IPS-NIHi11 (cell line): ENCODE measurements at regions not wholly inside any gene's neighbourhood (a gene's known extent, or its start where the extent isn't known, plus 50 kb on each side); places are given as distances from the start of the nearest gene placed in this dataset.
"Not testable (repeated sequence)": the region's sequence is repeated elsewhere in the genome, so short reads cannot be mapped to it uniquely, and the experiment has no call there.

Experiments
- DNase-seq: peaks from one replicate; pipeline ENCODE4 v3.0.0; 2012; ENCODE audit warnings: mixed read lengths, low spot score

- DNase-seq: no peak
These were observed 992.0 kb downstream of the DCDC2C start for GRCh38 chr2:4695281-4695861.

- DNase-seq: peak; percentile 13
These were observed 977.1 kb upstream of the SOX11 start for GRCh38 chr2:4715065-4715464.

GRCh38 chr2:4718777-4719176 is 973.4 kb upstream of the SOX11 start:
- no peak for DNase-seq

- DNase-seq: no peak
These were observed 966.6 kb upstream of the SOX11 start for GRCh38 chr2:4725618-4726017.

GRCh38 chr2:4732560-4732959 is 959.6 kb upstream of the SOX11 start:
- DNase-seq: no peak

- no peak for DNase-seq
These were observed 946.9 kb upstream of the SOX11 start for GRCh38 chr2:4745056-4745991.

GRCh38 chr2:4753721-4754120 is 938.5 kb upstream of the SOX11 start:
- no peak for DNase-seq

- peak; percentile 39 for DNase-seq
These were observed 929.2 kb upstream of the SOX11 start for GRCh38 chr2:4762951-4763376.

- no peak for DNase-seq
These were observed 926.2 kb upstream of the SOX11 start for GRCh38 chr2:4765787-4766530.

- no peak for DNase-seq
These were observed 916.5 kb upstream of the SOX11 start for GRCh38 chr2:4775668-4776067.

- no peak for DNase-seq
These were observed 911.5 kb upstream of the SOX11 start for GRCh38 chr2:4780679-4781078.

- no peak for DNase-seq
These were observed 909.5 kb upstream of the SOX11 start for GRCh38 chr2:4782647-4783046.

- no peak for DNase-seq
These were observed 900.7 kb upstream of the SOX11 start for GRCh38 chr2:4791488-4791887.

- DNase-seq: no peak
These were observed 900.1 kb upstream of the SOX11 start for GRCh38 chr2:4792126-4792525.

- DNase-seq: no peak
These were observed 888.8 kb upstream of the SOX11 start for GRCh38 chr2:4803396-4803795.

GRCh38 chr2:4814137-4814536 is 878.0 kb upstream of the SOX11 start:
- DNase-seq: not testable (repeated sequence)

- no peak for DNase-seq
These were observed 864.3 kb upstream of the SOX11 start for GRCh38 chr2:4827836-4828235.

- DNase-seq: no peak
These were observed 863.4 kb upstream of the SOX11 start for GRCh38 chr2:4828682-4829374.

GRCh38 chr2:4831751-4832150 is 860.4 kb upstream of the SOX11 start:
- DNase-seq: no peak

GRCh38 chr2:4832642-4833041 is 859.5 kb upstream of the SOX11 start:
- no peak for DNase-seq

- DNase-seq: no peak
These were observed 853.6 kb upstream of the SOX11 start for GRCh38 chr2:4838626-4839025.

GRCh38 chr2:4840791-4841190 is 851.4 kb upstream of the SOX11 start:
- no peak for DNase-seq
